ENCODE measurements at regions not wholly inside any gene's neighbourhood (a gene's known extent, or its start where the extent isn't known, plus 50 kb on each side); places are given as distances from the start of the nearest gene placed in this dataset.

- no peak for DNase-seq (ENCODE audit: low spot score)
- Mint-ChIP-seq H3K4me1 (ENCODE audit: unreplicated experiment) (peaks cover 7% of the 10 kb centered on the region), H3K36me3 (ENCODE audit: low read depth, unreplicated experiment) (no peaks in the 10 kb centered on the region), H3K27me3 (ENCODE audit: unreplicated experiment) (peaks cover 2% of the 10 kb centered on the region), H3K27ac (ENCODE audit: unreplicated experiment) (peak overlapping the region; percentile 67), H3K9me3 (ENCODE audit: unreplicated experiment) (no peaks in the 10 kb centered on the region), H3K4me3 (ENCODE audit: unreplicated experiment) (no peak overlapping the region)
- TF ChIP-seq CTCF (IDR thresholded peaks at IDR 0.05; ENCODE audit: unreplicated experiment) = no peak
These were observed 93.7 kb upstream of the FBN2 start for GRCh38 chr5:128631771-128632170.

- peak; percentile 11 for DNase-seq (ENCODE audit: low spot score)
These were observed 94.2 kb upstream of the FBN2 start for GRCh38 chr5:128632264-128632663.

GRCh38 chr5:128633901-128634300 lies 95.9 kb upstream of the FBN2 start:
- no peaks in the 10 kb centered on the region for H3K36me3 Mint-ChIP-seq (ENCODE audit: low read depth, unreplicated experiment)
- no peak overlapping the region for H3K4me3 Mint-ChIP-seq (ENCODE audit: unreplicated experiment)
- DNase-seq (ENCODE audit: low spot score) = no peak
- no peaks in the 10 kb centered on the region for H3K9me3 Mint-ChIP-seq (ENCODE audit: unreplicated experiment)
- H3K27me3 Mint-ChIP-seq (ENCODE audit: unreplicated experiment) = peaks cover 2% of the 10 kb centered on the region
- no peak for TF ChIP-seq CTCF (IDR thresholded peaks at IDR 0.05; ENCODE audit: unreplicated experiment)
- peaks cover 7% of the 10 kb centered on the region for H3K4me1 Mint-ChIP-seq (ENCODE audit: unreplicated experiment)
- H3K27ac Mint-ChIP-seq (ENCODE audit: unreplicated experiment) = no peak overlapping the region

More at GRCh38 chr5:128632264-128632663, 94.2 kb upstream of the FBN2 start:
- Mint-ChIP-seq H3K4me1 (ENCODE audit: unreplicated experiment) (peaks cover 7% of the 10 kb centered on the region), H3K4me3 (ENCODE audit: unreplicated experiment) (no peak overlapping the region), H3K27ac (ENCODE audit: unreplicated experiment) (peak overlapping the region; percentile 67), H3K9me3 (ENCODE audit: unreplicated experiment) (no peaks in the 10 kb centered on the region), H3K27me3 (ENCODE audit: unreplicated experiment) (peaks cover 2% of the 10 kb centered on the region), H3K36me3 (ENCODE audit: low read depth, unreplicated experiment) (no peaks in the 10 kb centered on the region)
- TF ChIP-seq CTCF (IDR thresholded peaks at IDR 0.05; ENCODE audit: unreplicated experiment) = no peak

- peaks cover 4% of the 10 kb centered on the region for H3K27me3 Mint-ChIP-seq (ENCODE audit: unreplicated experiment)
- H3K4me3 Mint-ChIP-seq (ENCODE audit: unreplicated experiment) = no peak overlapping the region
- no peaks in the 10 kb centered on the region for H3K36me3 Mint-ChIP-seq (ENCODE audit: low read depth, unreplicated experiment)
- no peak for TF ChIP-seq CTCF (IDR thresholded peaks at IDR 0.05; ENCODE audit: unreplicated experiment)
- no peak overlapping the region for H3K27ac Mint-ChIP-seq (ENCODE audit: unreplicated experiment)
- no peak for DNase-seq (ENCODE audit: low spot score)
- no peaks in the 10 kb centered on the region for H3K9me3 Mint-ChIP-seq (ENCODE audit: unreplicated experiment)
- H3K4me1 Mint-ChIP-seq (ENCODE audit: unreplicated experiment) = peaks cover 7% of the 10 kb centered on the region
These were observed 97.3 kb upstream of the FBN2 start for GRCh38 chr5:128635379-128635778.

GRCh38 chr5:128636361-128636760 lies 98.3 kb upstream of the FBN2 start:
- DNase-seq (ENCODE audit: low spot score) = no peak
- Mint-ChIP-seq H3K27ac (ENCODE audit: unreplicated experiment) (no peak overlapping the region), H3K4me1 (ENCODE audit: unreplicated experiment) (peaks cover 7% of the 10 kb centered on the region), H3K36me3 (ENCODE audit: low read depth, unreplicated experiment) (no peaks in the 10 kb centered on the region), H3K4me3 (ENCODE audit: unreplicated experiment) (no peak overlapping the region), H3K27me3 (ENCODE audit: unreplicated experiment) (peaks cover 4% of the 10 kb centered on the region), H3K9me3 (ENCODE audit: unreplicated experiment) (no peaks in the 10 kb centered on the region)
- TF ChIP-seq CTCF (IDR thresholded peaks at IDR 0.05; ENCODE audit: unreplicated experiment) = no peak
